SK-N-SH (cell line): ENCODE measurements at regions not wholly inside any gene's neighbourhood (a gene's known extent, or its start where the extent isn't known, plus 50 kb on each side); places are given as distances from the start of the nearest gene placed in this dataset.

Experiments
- CTCF ChIA-PET: fragments of 300-600, 350-600 bp; formaldehyde crosslinking; extraction: SDS; loops from one replicate; lab custom pipeline; 2021; lab: Yijun Ruan, JAX
- POLR2A ChIA-PET: fragments of 350-600 bp; sonication (Branson Sonifier 250); formaldehyde crosslinking; extraction: SDS; loops from one replicate; lab custom pipeline; 2020; ENCODE audit warnings: antibody characterized with exemption, inconsistent platforms; lab: Yijun Ruan, JAX
- DNase-seq: peaks from one replicate; pipeline ENCODE4 v3.0.0; 2012
- H2AFZ ChIP-seq: fragments of 200-600 bp; sonication (generic); 2 replicates; pipeline ENCODE4 v1.8.1; 2016; ENCODE audit warnings: antibody characterized with exemption, mild to moderate bottlenecking, low read depth
- H3F3A ChIP-seq: fragments of 200-600 bp; sonication (generic); replicated peaks from 2 replicates; pipeline ENCODE3; 2016; ENCODE audit warnings: antibody characterized with exemption, mild to moderate bottlenecking; ENCODE audit not compliant: insufficient read depth
- H3K27ac ChIP-seq, 2 experiments: fragments of 200-500 bp in 1 of 2; fragments of 200-600 bp in 1 of 2; sonication (Bioruptor generic) in 1 of 2; sonication (generic), shearing (Covaris generic) in 1 of 2; 2 replicates each; pipeline versions ENCODE4 v1.5.1 to v1.6.1; 2014 to 2016; ENCODE audit warnings: low read depth in 2 of 2, inconsistent platforms in 1 of 2, low read length in 1 of 2, mild to moderate bottlenecking in 1 of 2, mixed read lengths in 1 of 2
- H3K27me3 ChIP-seq: fragments of 200-600 bp; sonication (generic), shearing (Covaris generic); 2 replicates; pipeline ENCODE4 v1.6.1; 2016; ENCODE audit warnings: mixed run types; ENCODE audit not compliant: insufficient read depth
- H3K36me3 ChIP-seq, 2 experiments: fragments of 200-500 bp in 1 of 2; fragments of 200-600 bp in 1 of 2; sonication (Bioruptor generic) in 1 of 2; sonication (generic) in 1 of 2; replicated peaks in 1 of 2; 2 replicates each; pipeline versions ENCODE3 to v1.5.1; 2014 to 2016; ENCODE audit warnings: low read length in 1 of 2, mild to moderate bottlenecking in 1 of 2; ENCODE audit not compliant: insufficient read depth in 2 of 2, control insufficient read depth in 1 of 2
- H3K4me1 ChIP-seq, 2 experiments: fragments of 200-500 bp in 1 of 2; fragments of 200-600 bp in 1 of 2; sonication (Bioruptor generic) in 1 of 2; sonication (generic), shearing (Covaris generic) in 1 of 2; 2 replicates each; pipeline versions ENCODE4 v1.5.1 to v1.6.1; 2014 to 2016; ENCODE audit warnings: low read depth in 1 of 2, low read length in 1 of 2, mixed run types in 1 of 2; ENCODE audit not compliant: insufficient read depth in 2 of 2, control insufficient read depth in 1 of 2
- H3K4me2 ChIP-seq: fragments of 200-600 bp; sonication (generic), shearing (Covaris generic); 2 replicates; pipeline ENCODE4 v1.6.1; 2017; ENCODE audit warnings: mixed run types
- H3K4me3 ChIP-seq, 2 experiments: fragments of 200-500 bp in 1 of 2; fragments of 200-600 bp in 1 of 2; sonication (Bioruptor generic) in 1 of 2; sonication (generic), shearing (Covaris generic) in 1 of 2; 2 replicates each; pipeline versions ENCODE4 v1.5.1 to v1.8.1; 2014 to 2016; ENCODE audit warnings: low read depth in 2 of 2, inconsistent platforms in 1 of 2, low read length in 1 of 2, mild to moderate bottlenecking in 1 of 2, mixed read lengths in 1 of 2, moderate library complexity in 1 of 2
- H3K79me2 ChIP-seq: fragments of 200-600 bp; sonication (generic); 2 replicates; pipeline ENCODE4 v1.8.1; 2017; ENCODE audit warnings: mild to moderate bottlenecking; ENCODE audit not compliant: insufficient read depth
- H3K9ac ChIP-seq: fragments of 200-600 bp; sonication (generic); 2 replicates; pipeline ENCODE4 v1.6.1; 2017; ENCODE audit warnings: mixed run types
- H3K9me2 ChIP-seq: fragments of 200-600 bp; sonication (generic); 2 replicates; pipeline ENCODE4 v1.6.1; 2017; ENCODE audit warnings: mixed run types
- H3K9me3 ChIP-seq: fragments of 200-600 bp; sonication (generic); 2 replicates; pipeline ENCODE4 v1.6.1; 2017; ENCODE audit warnings: mixed run types, mild to moderate bottlenecking, moderate library complexity
- H4K20me1 ChIP-seq: fragments of 200-600 bp; sonication (generic); 2 replicates; pipeline ENCODE4 v1.6.1; 2017; ENCODE audit warnings: mild to moderate bottlenecking, mixed run types; ENCODE audit not compliant: insufficient read depth
- CHD2 ChIP-seq: fragments of 150-350 bp; IDR thresholded peaks from 2 replicates; pipeline ENCODE4 v1.6.1; 2018; ENCODE audit warnings: low read length; ENCODE audit not compliant: partially characterized antibody
- IRF3 ChIP-seq: fragments of 150-350 bp; IDR thresholded peaks from 2 replicates; pipeline ENCODE4 v1.6.1; 2016; ENCODE audit warnings: mild to moderate bottlenecking, low read depth, low read length
- MAX ChIP-seq: IDR thresholded peaks from 2 replicates; pipeline ENCODE4 v1.4.0; 2012; ENCODE audit warnings: low read depth
- RCOR1 ChIP-seq: fragments of 150-350 bp; IDR thresholded peaks from 2 replicates; pipeline ENCODE4 v1.6.1; 2017; ENCODE audit warnings: antibody characterized with exemption, low read length
- SIN3A ChIP-seq: IDR thresholded peaks from 2 replicates; pipeline ENCODE4 v1.6.1; 2012; ENCODE audit warnings: low read depth, mild to moderate bottlenecking, low read length, moderate library complexity, borderline replicate concordance
- TAF1 ChIP-seq: IDR thresholded peaks from 2 replicates; pipeline ENCODE4 v1.6.1; 2012; ENCODE audit warnings: low read depth, mild to moderate bottlenecking, low read length, moderate library complexity, borderline replicate concordance
- TEAD4 ChIP-seq: IDR thresholded peaks from 2 replicates; pipeline ENCODE4 v1.4.0; 2012; ENCODE audit warnings: mild to moderate bottlenecking, borderline replicate concordance; ENCODE audit not compliant: insufficient read depth
- WGBS: methylation state at CpG from one replicate; pipeline ENCODE4 v1.1.6; 2017; ENCODE audit warnings: low lambda C conversion rate; 5-methylcytosine and 5-hydroxymethylcytosine counted together

GRCh38 chr1:229000187-229000586 is 264.9 kb downstream of the RHOU start (continued):
- TF ChIP-seq IRF3 = no peak
- no peak for TF ChIP-seq SIN3A
- TF ChIP-seq MAX = no peak
- TF ChIP-seq RCOR1 = no peak
- TF ChIP-seq, all 33 proteins: peak for 0

- Histone ChIP-seq H4K20me1 (no peaks in the 10 kb centered on the region), H3F3A (no peaks in the 10 kb centered on the region), H3K27me3 (no peaks in the 10 kb centered on the region), H3K27ac (no peak overlapping the region), H3K9me3 (no peaks in the 10 kb centered on the region), H3K36me3 (no peaks in the 10 kb centered on the region), H3K79me2 (no peaks in the 10 kb centered on the region), H3K4me2 (no peak overlapping the region), H3K4me3 (no peak overlapping the region)
- DNase-seq = no peak
- CTCF ChIA-PET = interaction anchor here (0.6 kb wide), 1 partner anchor 321 kb away, joined by 3 read pairs; no protein-coding TSS in a partner anchor
- TF ChIP-seq MAX (no peak), TAF1 (no peak), CHD2 (no peak), RCOR1 (no peak), SIN3A (no peak)
- TF ChIP-seq, all 33 proteins: peak for 0
- 59% methylated on average over 1 of the region's 1 CpG for WGBS
- no peak overlapping the region for H3K9ac ChIP-seq
- POLR2A ChIA-PET = no interaction called here
- no peaks in the 10 kb centered on the region for H3K9me2 ChIP-seq
- H2AFZ ChIP-seq = no peak overlapping the region
- peaks cover 0 to 14% of the 10 kb centered on the region in 2 experiments; a peak in 1 of 4 replicates for H3K4me1 ChIP-seq
Measured at GRCh38 chr1:229001467-229002011, 266.3 kb downstream of the RHOU start.

- no peak overlapping the region for H3K9ac ChIP-seq
- CTCF ChIA-PET = no interaction called here
- no peaks in the 10 kb centered on the region for H3K79me2 ChIP-seq
- H3F3A ChIP-seq = no peaks in the 10 kb centered on the region
- no peak overlapping the region for H3K4me3 ChIP-seq
- no peak overlapping the region for H3K4me2 ChIP-seq
- no peak for TF ChIP-seq TEAD4
- no peaks in the 10 kb centered on the region for H4K20me1 ChIP-seq
- H3K36me3 ChIP-seq = no peaks in the 10 kb centered on the region
- no peak for DNase-seq
- H3K9me2 ChIP-seq = no peaks in the 10 kb centered on the region
- 57% methylated on average over 3 of the region's 3 CpGs for WGBS
- no peak overlapping the region for H3K27ac ChIP-seq
- H3K4me1 ChIP-seq = peaks cover 0 to 14% of the 10 kb centered on the region in 2 experiments; a peak in 1 of 4 replicates
- H2AFZ ChIP-seq = no peak overlapping the region
- no peaks in the 10 kb centered on the region for H3K27me3 ChIP-seq
- no peaks in the 10 kb centered on the region for H3K9me3 ChIP-seq
- POLR2A ChIA-PET = no interaction called here
Measured at GRCh38 chr1:229002037-229002436, 266.8 kb downstream of the RHOU start.
